NCI-H460 (cell line): ENCODE measurements at regions not wholly inside any gene's neighbourhood (a gene's known extent, or its start where the extent isn't known, plus 50 kb on each side); places are given as distances from the start of the nearest gene placed in this dataset.
"Not testable (repeated sequence)": the region's sequence is repeated elsewhere in the genome, so short reads cannot be mapped to it uniquely, and the experiment has no call there.

ENCODE experiments used
- DNase-seq: peaks from one replicate; pipeline ENCODE4 v3.0.0-alpha.2; 2016; ENCODE audit warnings: low read depth; ENCODE audit errors: extremely low read depth

DNA sequence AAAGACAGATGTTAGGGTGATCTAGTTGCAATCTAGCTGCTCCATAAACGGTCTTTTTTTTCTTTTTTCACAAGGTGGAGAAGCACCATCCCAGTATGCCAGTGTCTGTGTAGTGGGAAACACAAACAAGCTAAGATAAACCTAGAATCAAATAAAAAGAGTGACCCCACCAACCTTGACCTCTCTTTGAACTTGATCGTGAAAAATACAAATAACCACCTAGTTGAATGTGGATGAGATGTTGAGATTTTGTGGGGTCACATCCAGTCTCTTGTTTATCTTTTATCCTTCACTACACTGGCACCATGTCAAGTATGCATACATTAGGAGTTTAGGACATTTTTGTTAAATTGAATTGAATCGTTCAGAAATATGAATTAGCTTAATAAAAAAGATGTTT lies 194.6 kb upstream of the EYA4 start:
- DNase-seq = no peak

DNA sequence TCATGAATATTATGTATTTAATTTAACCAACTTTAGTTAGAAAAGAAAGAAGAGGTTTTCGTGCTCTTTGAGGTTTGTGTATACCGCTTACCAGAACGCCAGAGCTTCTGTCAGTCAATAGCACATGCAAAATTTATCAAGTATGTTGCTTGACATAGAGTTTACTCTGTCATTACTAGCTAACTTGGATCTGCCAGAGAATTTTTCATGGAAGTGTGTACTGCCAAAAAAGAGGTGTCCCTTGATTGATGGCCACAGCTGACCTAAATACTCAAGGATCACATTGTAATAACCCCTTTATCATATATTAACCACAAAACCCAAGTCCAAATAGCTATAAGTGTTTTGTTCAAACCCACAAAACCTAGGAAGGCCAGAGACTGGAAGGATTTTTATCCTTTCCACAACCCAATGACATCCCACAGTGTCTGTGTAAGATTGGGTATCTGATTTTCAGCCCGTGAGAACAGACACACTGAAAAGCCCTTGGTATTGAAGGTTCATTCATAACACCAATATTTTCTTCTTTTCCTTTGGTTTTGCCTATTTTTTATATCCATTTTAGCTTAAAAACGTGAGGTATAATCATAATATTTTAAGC lies 194.0 kb upstream of the EYA4 start:
- DNase-seq = no peak

DNA sequence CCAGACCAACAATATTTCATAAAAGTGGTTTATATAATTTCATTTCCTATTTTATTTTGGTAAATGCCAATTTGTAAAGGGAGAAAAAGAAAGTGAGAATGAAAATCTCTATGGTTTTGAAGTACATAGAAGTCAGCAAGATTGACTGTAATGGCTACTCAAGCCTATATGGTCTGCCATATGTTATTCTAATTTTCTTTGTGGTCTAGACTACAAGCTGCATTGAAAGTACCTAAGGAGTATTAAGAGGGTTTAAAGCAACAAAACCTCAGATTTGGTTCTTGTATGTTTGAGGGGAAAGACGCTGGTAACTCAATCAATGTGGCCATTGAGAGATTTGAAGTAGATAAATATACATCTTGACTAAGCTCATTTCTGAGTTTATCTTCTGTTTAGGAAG lies 193.5 kb upstream of the EYA4 start:
- no peak for DNase-seq

DNA sequence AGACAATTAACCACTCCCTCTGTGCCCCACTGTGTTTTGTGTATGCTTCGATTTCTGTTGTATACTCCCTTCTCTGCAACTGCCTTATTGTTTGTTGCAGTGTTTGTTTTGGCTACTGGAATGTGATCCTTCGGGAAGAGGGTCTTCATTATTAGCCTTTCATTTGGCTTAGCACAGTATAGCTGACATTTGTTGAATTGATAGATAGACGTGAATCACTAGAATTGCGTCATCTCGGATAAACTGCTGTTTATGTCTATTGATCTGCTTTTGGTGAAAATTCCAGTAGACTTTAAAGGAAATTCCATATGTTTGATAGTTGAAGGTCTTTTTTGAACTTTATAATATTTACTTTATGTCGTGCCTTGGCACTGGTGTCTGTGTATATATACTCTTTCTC lies 189.9 kb upstream of the EYA4 start:
- no peak for DNase-seq

DNA sequence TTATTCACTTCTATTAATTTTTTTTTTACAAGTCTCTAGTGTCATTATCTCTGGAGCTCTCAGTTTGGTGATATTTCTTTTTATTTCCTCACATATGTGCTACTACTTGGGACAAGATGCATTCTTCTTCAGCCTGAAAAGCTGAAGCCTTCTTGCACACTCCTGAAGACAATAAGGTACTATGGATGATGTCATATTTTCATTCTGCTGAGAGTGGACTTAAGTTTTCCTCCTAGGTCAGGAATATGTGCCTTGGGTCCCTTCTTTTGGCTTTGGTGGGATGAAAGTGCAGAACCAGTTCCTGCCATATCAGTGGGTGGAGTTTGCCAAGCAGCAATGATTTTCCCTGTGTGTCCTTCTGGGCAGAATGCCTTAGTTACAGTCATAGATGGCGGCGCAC lies 188.7 kb upstream of the EYA4 start:
- no peak for DNase-seq

DNA sequence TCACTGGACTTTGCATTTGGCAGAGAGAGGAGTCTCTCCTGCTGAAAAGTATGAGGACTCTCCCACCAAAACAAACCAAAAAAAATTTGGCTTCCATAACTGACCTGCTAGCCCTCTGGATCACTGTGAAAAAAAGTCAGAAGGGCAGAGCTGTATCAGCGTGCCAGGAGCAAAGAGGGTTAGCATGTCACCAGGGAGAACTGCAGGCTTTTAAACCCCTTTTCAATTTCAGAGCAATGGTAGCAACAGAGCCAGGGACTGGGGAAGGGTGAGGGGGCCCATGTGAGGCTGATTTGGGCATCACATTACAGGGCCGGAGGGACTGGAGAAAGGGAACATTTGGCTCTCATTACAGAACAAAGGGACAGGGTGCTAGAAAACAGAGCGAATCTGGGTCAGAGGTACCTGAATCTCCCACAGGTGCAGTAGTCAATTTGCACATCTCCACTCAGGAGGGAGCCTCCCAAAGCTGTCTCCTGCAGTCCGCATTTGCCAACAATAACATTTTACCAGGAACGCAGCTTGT lies 185.7 kb upstream of the EYA4 start:
- no peak for DNase-seq

GRCh38 chr6:133057352-133057751 lies 183.8 kb upstream of the EYA4 start:
- DNase-seq = no peak

- DNase-seq = no peak
Observed at GRCh38 chr6:133062077-133062476, 179.1 kb upstream of the EYA4 start.

GRCh38 chr6:133062696-133063306 lies 178.4 kb upstream of the EYA4 start:
- DNase-seq = no peak

- DNase-seq = no peak
Observed at GRCh38 chr6:133067960-133068359, 173.2 kb upstream of the EYA4 start.

- DNase-seq = no peak
Observed at GRCh38 chr6:133070410-133071043, 170.6 kb upstream of the EYA4 start.

- DNase-seq = no peak
Observed at GRCh38 chr6:133079901-133080300, 161.3 kb upstream of the EYA4 start.

GRCh38 chr6:133083248-133083967 lies 157.7 kb upstream of the EYA4 start:
- DNase-seq = no peak

DNA sequence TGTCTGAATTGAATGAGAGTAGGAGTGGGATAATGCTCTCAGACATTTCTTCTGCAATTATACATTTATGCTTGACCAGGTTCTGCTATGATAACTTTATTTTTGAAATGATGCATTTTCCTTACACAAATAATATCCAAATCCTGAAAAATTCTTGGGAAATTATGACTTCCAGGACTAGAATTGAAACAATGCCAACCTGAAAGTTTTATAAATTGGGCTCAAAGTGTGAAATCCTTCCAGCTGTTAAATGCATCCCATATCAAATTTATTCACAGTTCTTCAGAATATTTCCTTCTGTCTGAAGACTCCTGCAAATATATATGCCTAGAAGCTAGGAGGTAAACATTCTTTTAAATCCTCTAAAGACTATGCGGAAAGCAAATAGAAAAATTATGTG lies 155.7 kb upstream of the EYA4 start:
- DNase-seq = no peak

DNA sequence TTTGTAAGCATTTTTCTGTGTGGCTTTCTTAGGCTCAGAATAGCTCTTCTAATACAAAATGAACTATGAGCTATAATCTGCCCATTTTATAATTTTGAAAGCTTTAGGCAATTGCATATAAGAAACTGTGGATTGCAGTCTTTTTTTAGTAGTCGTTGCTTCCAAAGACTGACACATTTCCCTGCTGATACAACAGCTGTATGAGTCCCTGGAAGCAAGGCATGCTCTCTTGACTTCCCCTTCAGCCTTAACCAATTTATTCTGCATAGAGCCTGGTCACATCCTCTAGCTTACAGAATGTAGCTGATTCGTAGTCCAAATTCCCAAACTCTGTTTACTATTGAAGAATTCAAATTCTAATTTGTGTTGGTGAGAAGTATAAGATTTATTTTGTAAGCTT lies 155.3 kb upstream of the EYA4 start:
- DNase-seq = no peak

DNA sequence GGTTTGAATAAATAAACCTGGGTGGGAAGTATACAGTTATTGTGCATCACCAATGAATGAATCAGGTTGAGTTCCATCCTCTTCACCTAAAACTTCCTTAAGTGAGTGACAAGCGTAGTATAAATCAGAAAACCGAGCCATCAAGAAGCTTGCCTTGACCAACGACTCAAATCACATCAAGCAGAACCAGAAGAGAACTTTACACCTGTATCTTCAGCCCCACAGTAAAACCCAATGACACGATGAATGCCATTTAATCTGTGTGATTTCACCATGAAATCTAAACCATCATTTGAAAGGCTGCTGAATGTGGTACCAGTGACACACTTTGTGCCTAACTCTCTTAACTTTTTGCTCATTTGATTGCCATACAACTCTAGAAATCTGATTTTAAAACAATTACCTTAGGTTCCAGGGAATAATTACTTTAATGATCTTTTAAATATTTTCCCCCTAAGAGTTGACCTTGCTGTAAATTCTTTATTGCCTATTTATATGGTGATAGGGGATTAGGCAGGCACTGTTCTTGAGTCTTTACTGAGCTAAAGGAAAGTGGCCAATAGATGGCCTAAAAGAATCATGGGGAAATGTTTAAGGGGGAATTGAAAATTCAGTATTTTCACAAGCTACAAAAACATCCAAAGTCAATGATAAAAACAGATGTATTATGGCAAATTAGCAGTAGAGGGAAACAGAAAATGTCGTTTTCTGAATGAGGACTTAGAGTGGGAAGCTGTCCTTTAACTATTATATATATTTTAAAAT lies 152.0 kb upstream of the EYA4 start:
- DNase-seq = no peak

DNA sequence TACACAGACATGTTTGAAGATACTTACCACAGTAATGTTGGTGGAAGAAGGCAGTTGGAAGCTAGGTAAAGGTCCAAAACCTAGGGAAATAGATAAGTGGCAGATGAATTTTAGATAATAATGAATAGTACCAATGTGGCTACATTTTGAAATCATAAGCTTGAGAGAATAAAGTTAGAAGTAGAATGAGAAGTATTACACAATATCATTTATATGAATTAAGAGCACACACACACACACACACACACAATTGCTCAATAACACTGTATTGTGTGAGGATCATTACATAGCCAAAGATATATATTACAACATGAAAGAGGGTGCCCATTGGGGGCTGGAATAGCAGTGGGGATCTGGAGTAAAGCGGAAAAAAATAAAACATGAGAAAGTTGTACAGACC lies 149.0 kb upstream of the EYA4 start:
- DNase-seq = no peak

DNA sequence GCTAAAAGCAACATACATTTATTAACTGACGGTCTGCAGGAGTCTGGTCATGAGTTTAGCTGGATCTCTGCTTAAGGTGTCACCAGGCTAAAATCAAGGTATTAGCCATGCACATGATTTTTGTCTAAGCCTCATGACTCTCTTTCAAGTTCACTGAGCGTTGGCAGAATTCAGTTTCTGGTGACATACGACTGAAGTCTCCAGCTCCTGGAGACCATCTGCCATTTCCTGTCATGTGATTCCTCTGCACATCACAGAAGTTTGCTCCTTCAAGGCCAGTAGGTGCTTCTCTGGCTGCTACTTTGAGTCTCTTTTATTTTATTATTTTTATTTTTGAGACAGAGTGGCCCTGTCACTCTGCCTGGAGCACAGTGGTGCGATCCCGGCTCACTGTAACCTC lies 148.4 kb upstream of the EYA4 start:
- no peak for DNase-seq

DNA sequence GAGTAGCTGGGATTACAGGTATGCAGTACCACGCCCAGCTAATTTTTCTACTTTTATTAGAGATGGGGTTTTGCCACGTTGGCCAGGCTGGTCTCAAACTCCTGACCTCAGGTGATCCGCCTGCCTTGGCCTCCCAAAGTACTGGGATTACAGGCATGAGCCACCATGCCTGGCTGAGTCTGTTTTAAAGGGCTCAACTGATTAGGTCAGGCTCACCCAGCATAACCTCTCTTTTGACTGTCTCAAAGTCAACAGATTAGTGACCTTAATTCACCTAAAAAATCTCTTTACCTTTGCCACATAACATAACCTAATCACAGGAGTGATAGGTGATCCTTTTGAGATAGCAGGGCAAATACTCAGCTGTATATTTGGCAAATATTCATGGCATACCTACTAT lies 147.9 kb upstream of the EYA4 start:
- DNase-seq = not testable (repeated sequence)

GRCh38 chr6:133093956-133094355 lies 147.2 kb upstream of the EYA4 start:
- DNase-seq = no peak

DNA sequence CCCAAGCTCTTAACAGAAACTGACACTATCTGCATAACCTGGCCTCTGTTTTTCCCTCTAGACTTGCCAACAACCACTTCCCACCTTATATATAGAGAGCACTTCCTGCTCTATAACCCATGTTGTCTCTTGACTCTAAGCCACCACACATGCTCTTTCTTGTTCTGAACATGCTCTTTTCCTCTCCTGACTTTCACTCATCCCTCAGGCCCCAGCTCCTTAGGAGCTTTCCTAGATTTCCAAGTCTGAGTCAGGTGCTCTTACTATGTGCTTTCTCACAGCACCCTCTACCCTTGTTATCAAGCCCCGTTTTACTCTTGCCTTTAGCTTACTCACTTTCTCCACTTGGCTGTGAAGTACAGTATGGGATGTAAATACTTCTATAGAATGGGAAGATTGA lies 143.9 kb upstream of the EYA4 start:
- no peak for DNase-seq
